ENCODE measurements at regions not wholly inside any gene's neighbourhood (a gene's known extent, or its start where the extent isn't known, plus 50 kb on each side); places are given as distances from the start of the nearest gene placed in this dataset.

- Histone ChIP-seq H3K4me1 (ENCODE audit: control insufficient read depth in 1 of 2, insufficient read depth in 2 of 2, low read length in 2 of 2) (no peaks in the 10 kb centered on the region), H3K9me3 (ENCODE audit: control insufficient read depth in 1 of 2, low read length in 2 of 2) (no peaks in the 10 kb centered on the region), H3K4me3 (ENCODE audit: low read depth in 1 of 2, low read length in 2 of 2) (no peak overlapping the region), H3K27me3 (ENCODE audit: low read depth, low read length) (no peaks in the 10 kb centered on the region), H3K36me3 (ENCODE audit: control insufficient read depth in 1 of 2, insufficient read depth in 2 of 2, low read length in 2 of 2) (no peaks in the 10 kb centered on the region), H3K27ac (ENCODE audit: low read length) (no peak overlapping the region)
These were observed 291.1 kb upstream of the CDH7 start for GRCh38 chr18:65459741-65460140.

- H3K36me3 ChIP-seq (ENCODE audit: control insufficient read depth in 1 of 2, insufficient read depth in 2 of 2, low read length in 2 of 2), result no peaks in the 10 kb centered on the region
- no peaks in the 10 kb centered on the region for H3K4me1 ChIP-seq (ENCODE audit: control insufficient read depth in 1 of 2, insufficient read depth in 2 of 2, low read length in 2 of 2)
- no peak overlapping the region for H3K4me3 ChIP-seq (ENCODE audit: low read depth in 1 of 2, low read length in 2 of 2)
- no peaks in the 10 kb centered on the region for H3K9me3 ChIP-seq (ENCODE audit: control insufficient read depth in 1 of 2, low read length in 2 of 2)
- no peak overlapping the region for H3K27ac ChIP-seq (ENCODE audit: low read length)
- no peaks in the 10 kb centered on the region for H3K27me3 ChIP-seq (ENCODE audit: low read depth, low read length)
These were observed 291.9 kb upstream of the CDH7 start for GRCh38 chr18:65458871-65459270.

GRCh38 chr18:65439188-65439587, 311.6 kb upstream of the CDH7 start:
- no peaks in the 10 kb centered on the region for H3K9me3 ChIP-seq (ENCODE audit: control insufficient read depth in 1 of 2, low read length in 2 of 2)
- H3K36me3 ChIP-seq (ENCODE audit: control insufficient read depth in 1 of 2, insufficient read depth in 2 of 2, low read length in 2 of 2), result no peaks in the 10 kb centered on the region
- H3K27ac ChIP-seq (ENCODE audit: low read length), result no peak overlapping the region
- no peaks in the 10 kb centered on the region for H3K27me3 ChIP-seq (ENCODE audit: low read depth, low read length)
- no peak overlapping the region for H3K4me3 ChIP-seq (ENCODE audit: low read depth in 1 of 2, low read length in 2 of 2)
- no peaks in the 10 kb centered on the region for H3K4me1 ChIP-seq (ENCODE audit: control insufficient read depth in 1 of 2, insufficient read depth in 2 of 2, low read length in 2 of 2)

GRCh38 chr18:65436430-65436829, 314.4 kb upstream of the CDH7 start:
- Histone ChIP-seq H3K4me3 (ENCODE audit: low read depth in 1 of 2, low read length in 2 of 2) (no peak overlapping the region), H3K9me3 (ENCODE audit: control insufficient read depth in 1 of 2, low read length in 2 of 2) (no peaks in the 10 kb centered on the region), H3K27me3 (ENCODE audit: low read depth, low read length) (no peaks in the 10 kb centered on the region)

GRCh38 chr18:65435534-65435933, 315.3 kb upstream of the CDH7 start:
- H3K9me3 ChIP-seq (ENCODE audit: control insufficient read depth in 1 of 2, low read length in 2 of 2), result no peaks in the 10 kb centered on the region
- H3K36me3 ChIP-seq (ENCODE audit: control insufficient read depth in 1 of 2, insufficient read depth in 2 of 2, low read length in 2 of 2), result no peaks in the 10 kb centered on the region
- H3K4me1 ChIP-seq (ENCODE audit: control insufficient read depth in 1 of 2, insufficient read depth in 2 of 2, low read length in 2 of 2), result no peaks in the 10 kb centered on the region

More at GRCh38 chr18:65436430-65436829, 314.4 kb upstream of the CDH7 start:
- H3K4me1 ChIP-seq (ENCODE audit: control insufficient read depth in 1 of 2, insufficient read depth in 2 of 2, low read length in 2 of 2), result no peaks in the 10 kb centered on the region
- H3K27ac ChIP-seq (ENCODE audit: low read length), result no peak overlapping the region
- no peaks in the 10 kb centered on the region for H3K36me3 ChIP-seq (ENCODE audit: control insufficient read depth in 1 of 2, insufficient read depth in 2 of 2, low read length in 2 of 2)

GRCh38 chr18:65429601-65430000, 321.2 kb upstream of the CDH7 start:
- Histone ChIP-seq H3K9me3 (ENCODE audit: control insufficient read depth in 1 of 2, low read length in 2 of 2) (peaks cover 0 to 2% of the 10 kb centered on the region in 2 donors), H3K4me3 (ENCODE audit: low read depth in 1 of 2, low read length in 2 of 2) (no peak overlapping the region), H3K27ac (ENCODE audit: low read length) (no peak overlapping the region), H3K36me3 (ENCODE audit: control insufficient read depth in 1 of 2, insufficient read depth in 2 of 2, low read length in 2 of 2) (no peaks in the 10 kb centered on the region), H3K27me3 (ENCODE audit: low read depth, low read length) (no peaks in the 10 kb centered on the region), H3K4me1 (ENCODE audit: control insufficient read depth in 1 of 2, insufficient read depth in 2 of 2, low read length in 2 of 2) (no peaks in the 10 kb centered on the region)

More at GRCh38 chr18:65435534-65435933, 315.3 kb upstream of the CDH7 start:
- H3K27ac ChIP-seq (ENCODE audit: low read length), result no peak overlapping the region
- no peaks in the 10 kb centered on the region for H3K27me3 ChIP-seq (ENCODE audit: low read depth, low read length)
- H3K4me3 ChIP-seq (ENCODE audit: low read depth in 1 of 2, low read length in 2 of 2), result no peak overlapping the region

- Histone ChIP-seq H3K27ac (ENCODE audit: low read length) (no peak overlapping the region), H3K9me3 (ENCODE audit: control insufficient read depth in 1 of 2, low read length in 2 of 2) (peaks cover 0 to 4% of the 10 kb centered on the region in 2 donors), H3K36me3 (ENCODE audit: control insufficient read depth in 1 of 2, insufficient read depth in 2 of 2, low read length in 2 of 2) (no peaks in the 10 kb centered on the region), H3K27me3 (ENCODE audit: low read depth, low read length) (no peaks in the 10 kb centered on the region), H3K4me3 (ENCODE audit: low read depth in 1 of 2, low read length in 2 of 2) (no peak overlapping the region), H3K4me1 (ENCODE audit: control insufficient read depth in 1 of 2, insufficient read depth in 2 of 2, low read length in 2 of 2) (no peaks in the 10 kb centered on the region)
These were observed 325.4 kb upstream of the CDH7 start for GRCh38 chr18:65425366-65425765.

- no peaks in the 10 kb centered on the region for H3K36me3 ChIP-seq (ENCODE audit: control insufficient read depth in 1 of 2, insufficient read depth in 2 of 2, low read length in 2 of 2)
- no peaks in the 10 kb centered on the region for H3K4me1 ChIP-seq (ENCODE audit: control insufficient read depth in 1 of 2, insufficient read depth in 2 of 2, low read length in 2 of 2)
- peaks cover 0 to 2% of the 10 kb centered on the region in 2 donors for H3K9me3 ChIP-seq (ENCODE audit: control insufficient read depth in 1 of 2, low read length in 2 of 2)
- no peaks in the 10 kb centered on the region for H3K27me3 ChIP-seq (ENCODE audit: low read depth, low read length)
- H3K27ac ChIP-seq (ENCODE audit: low read length), result no peak overlapping the region
- no peak overlapping the region for H3K4me3 ChIP-seq (ENCODE audit: low read depth in 1 of 2, low read length in 2 of 2)
These were observed 327.0 kb upstream of the CDH7 start for GRCh38 chr18:65423776-65424175.

- H3K4me1 ChIP-seq (ENCODE audit: control insufficient read depth in 1 of 2, insufficient read depth in 2 of 2, low read length in 2 of 2), result no peaks in the 10 kb centered on the region
- H3K4me3 ChIP-seq (ENCODE audit: low read depth in 1 of 2, low read length in 2 of 2), result no peak overlapping the region
- H3K36me3 ChIP-seq (ENCODE audit: control insufficient read depth in 1 of 2, insufficient read depth in 2 of 2, low read length in 2 of 2), result no peaks in the 10 kb centered on the region
- no peaks in the 10 kb centered on the region for H3K27me3 ChIP-seq (ENCODE audit: low read depth, low read length)
- H3K27ac ChIP-seq (ENCODE audit: low read length), result no peak overlapping the region
- peaks cover 0 to 2% of the 10 kb centered on the region in 2 donors for H3K9me3 ChIP-seq (ENCODE audit: control insufficient read depth in 1 of 2, low read length in 2 of 2)
These were observed 328.2 kb upstream of the CDH7 start for GRCh38 chr18:65422544-65423136.

- H3K27ac ChIP-seq (ENCODE audit: low read length), result no peak overlapping the region
- no peak overlapping the region for H3K4me3 ChIP-seq (ENCODE audit: low read depth in 1 of 2, low read length in 2 of 2)
- no peaks in the 10 kb centered on the region for H3K9me3 ChIP-seq (ENCODE audit: control insufficient read depth in 1 of 2, low read length in 2 of 2)
- no peaks in the 10 kb centered on the region for H3K36me3 ChIP-seq (ENCODE audit: control insufficient read depth in 1 of 2, insufficient read depth in 2 of 2, low read length in 2 of 2)
- no peaks in the 10 kb centered on the region for H3K4me1 ChIP-seq (ENCODE audit: control insufficient read depth in 1 of 2, insufficient read depth in 2 of 2, low read length in 2 of 2)
- H3K27me3 ChIP-seq (ENCODE audit: low read depth, low read length), result no peaks in the 10 kb centered on the region
These were observed 335.7 kb upstream of the CDH7 start for GRCh38 chr18:65415098-65415497.

- Histone ChIP-seq H3K9me3 (ENCODE audit: control insufficient read depth in 1 of 2, low read length in 2 of 2) (no peaks in the 10 kb centered on the region), H3K27me3 (ENCODE audit: low read depth, low read length) (no peaks in the 10 kb centered on the region), H3K4me1 (ENCODE audit: control insufficient read depth in 1 of 2, insufficient read depth in 2 of 2, low read length in 2 of 2) (no peaks in the 10 kb centered on the region), H3K27ac (ENCODE audit: low read length) (no peak overlapping the region), H3K4me3 (ENCODE audit: low read depth in 1 of 2, low read length in 2 of 2) (no peak overlapping the region), H3K36me3 (ENCODE audit: control insufficient read depth in 1 of 2, insufficient read depth in 2 of 2, low read length in 2 of 2) (no peaks in the 10 kb centered on the region)
These were observed 336.3 kb upstream of the CDH7 start for GRCh38 chr18:65414501-65414900.

- no peaks in the 10 kb centered on the region for H3K36me3 ChIP-seq (ENCODE audit: control insufficient read depth in 1 of 2, insufficient read depth in 2 of 2, low read length in 2 of 2)
- no peak overlapping the region for H3K27ac ChIP-seq (ENCODE audit: low read length)
- no peaks in the 10 kb centered on the region for H3K9me3 ChIP-seq (ENCODE audit: control insufficient read depth in 1 of 2, low read length in 2 of 2)
- H3K27me3 ChIP-seq (ENCODE audit: low read depth, low read length), result no peaks in the 10 kb centered on the region
- no peaks in the 10 kb centered on the region for H3K4me1 ChIP-seq (ENCODE audit: control insufficient read depth in 1 of 2, insufficient read depth in 2 of 2, low read length in 2 of 2)
- no peak overlapping the region for H3K4me3 ChIP-seq (ENCODE audit: low read depth in 1 of 2, low read length in 2 of 2)
These were observed 339.8 kb upstream of the CDH7 start for GRCh38 chr18:65411061-65411460.

Data from muscle layer of duodenum (tissue), 2 donors.